Body of pancreas (tissue), 4 donors: ENCODE measurements at regions not wholly inside any gene's neighbourhood (a gene's known extent, or its start where the extent isn't known, plus 50 kb on each side); places are given as distances from the start of the nearest gene placed in this dataset.

Experiments used
- POLR2A ChIP-seq, 3 donors: fragments of 450-650 bp; IDR thresholded peaks; one replicate each; pipeline ENCODE4 v1.6.1; 2016; ENCODE audit warnings: antibody characterized with exemption in 3 of 3, mild to moderate bottlenecking in 2 of 3
- TF ChIP-seq, protein P1 (sequence below), 7 experiments: fragments of 450-650 bp in 4 of 7; fragments of 200-600 bp in 3 of 7; sonication (generic) in 3 of 7; IDR thresholded peaks; one replicate each; pipeline ENCODE4 v1.5.1; 2016 to 2019; ENCODE audit warnings: antibody characterized with exemption in 7 of 7

GRCh38 chr2:8571301-8571791 lies 110.5 kb upstream of the ID2 start:
- TF ChIP-seq, protein P1, sequence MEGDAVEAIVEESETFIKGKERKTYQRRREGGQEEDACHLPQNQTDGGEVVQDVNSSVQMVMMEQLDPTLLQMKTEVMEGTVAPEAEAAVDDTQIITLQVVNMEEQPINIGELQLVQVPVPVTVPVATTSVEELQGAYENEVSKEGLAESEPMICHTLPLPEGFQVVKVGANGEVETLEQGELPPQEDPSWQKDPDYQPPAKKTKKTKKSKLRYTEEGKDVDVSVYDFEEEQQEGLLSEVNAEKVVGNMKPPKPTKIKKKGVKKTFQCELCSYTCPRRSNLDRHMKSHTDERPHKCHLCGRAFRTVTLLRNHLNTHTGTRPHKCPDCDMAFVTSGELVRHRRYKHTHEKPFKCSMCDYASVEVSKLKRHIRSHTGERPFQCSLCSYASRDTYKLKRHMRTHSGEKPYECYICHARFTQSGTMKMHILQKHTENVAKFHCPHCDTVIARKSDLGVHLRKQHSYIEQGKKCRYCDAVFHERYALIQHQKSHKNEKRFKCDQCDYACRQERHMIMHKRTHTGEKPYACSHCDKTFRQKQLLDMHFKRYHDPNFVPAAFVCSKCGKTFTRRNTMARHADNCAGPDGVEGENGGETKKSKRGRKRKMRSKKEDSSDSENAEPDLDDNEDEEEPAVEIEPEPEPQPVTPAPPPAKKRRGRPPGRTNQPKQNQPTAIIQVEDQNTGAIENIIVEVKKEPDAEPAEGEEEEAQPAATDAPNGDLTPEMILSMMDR (IDR thresholded peaks at IDR 0.05), result no peak
- TF ChIP-seq POLR2A (IDR thresholded peaks at IDR 0.05), result no peak
